ENCODE measurements at regions not wholly inside any gene's neighbourhood (a gene's known extent, or its start where the extent isn't known, plus 50 kb on each side); places are given as distances from the start of the nearest gene placed in this dataset.
"Not testable (repeated sequence)": the region's sequence is repeated elsewhere in the genome, so short reads cannot be mapped to it uniquely, and the experiment has no call there.

GRCh38 chr6:165146456-165146855, 162.9 kb downstream of the C6orf118 start:
- H3K9me3 ChIP-seq (ENCODE audit: low read depth, low read length), result no peaks in the 10 kb centered on the region
- no peak overlapping the region for H3K4me3 ChIP-seq
- no peak overlapping the region for H3K27ac ChIP-seq
- no peak for DNase-seq (ENCODE audit: low read depth, low spot score)
- H3K36me3 ChIP-seq (ENCODE audit: insufficient read depth, low read length), result no peaks in the 10 kb centered on the region
- no peak overlapping the region for H3K9ac ChIP-seq (ENCODE audit: insufficient read length)
- TF ChIP-seq EZH2 (IDR thresholded peaks at IDR 0.05), result no peak
- TF ChIP-seq FOXP2 (optimal IDR thresholded peaks at IDR 0.05; ENCODE audit: control extremely low read depth, extremely low read length, insufficient read depth), result no peak
- TF ChIP-seq POLR2AphosphoS5 (IDR thresholded peaks at IDR 0.05; ENCODE audit: borderline replicate concordance, low read depth, low read length), result no peak

DNA sequence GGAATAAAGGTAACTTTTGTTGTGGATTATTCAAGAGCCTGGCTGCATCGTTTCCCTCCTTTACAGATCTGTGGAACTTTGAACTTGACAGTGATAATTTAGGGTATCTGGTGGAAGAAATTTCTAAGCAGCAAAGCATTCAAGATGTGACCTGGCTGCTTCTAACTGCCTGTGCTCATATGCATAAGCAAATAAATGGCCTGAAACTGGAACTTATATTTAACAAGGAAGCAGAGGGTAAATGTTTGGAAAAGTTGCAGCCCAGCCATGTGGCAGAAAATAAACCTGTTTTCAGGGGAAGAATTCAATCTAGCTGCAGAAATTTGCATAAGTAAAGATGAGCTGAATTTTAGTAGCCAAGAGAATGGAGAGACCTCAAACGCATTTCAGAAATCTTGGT, 173.5 kb downstream of the C6orf118 start:
- Histone ChIP-seq H3K9ac (ENCODE audit: insufficient read length) (no peak overlapping the region), H3K36me3 (ENCODE audit: insufficient read depth, low read length) (no peaks in the 10 kb centered on the region), H3K9me3 (ENCODE audit: low read depth, low read length) (no peaks in the 10 kb centered on the region), H3K27ac (no peak overlapping the region), H3K4me3 (no peak overlapping the region)
- no peak for DNase-seq (ENCODE audit: low read depth, low spot score)
- TF ChIP-seq FOXP2 (optimal IDR thresholded peaks at IDR 0.05; ENCODE audit: control extremely low read depth, extremely low read length, insufficient read depth) (no peak), EZH2 (IDR thresholded peaks at IDR 0.05) (no peak), POLR2AphosphoS5 (IDR thresholded peaks at IDR 0.05; ENCODE audit: borderline replicate concordance, low read depth, low read length) (no peak)

DNA sequence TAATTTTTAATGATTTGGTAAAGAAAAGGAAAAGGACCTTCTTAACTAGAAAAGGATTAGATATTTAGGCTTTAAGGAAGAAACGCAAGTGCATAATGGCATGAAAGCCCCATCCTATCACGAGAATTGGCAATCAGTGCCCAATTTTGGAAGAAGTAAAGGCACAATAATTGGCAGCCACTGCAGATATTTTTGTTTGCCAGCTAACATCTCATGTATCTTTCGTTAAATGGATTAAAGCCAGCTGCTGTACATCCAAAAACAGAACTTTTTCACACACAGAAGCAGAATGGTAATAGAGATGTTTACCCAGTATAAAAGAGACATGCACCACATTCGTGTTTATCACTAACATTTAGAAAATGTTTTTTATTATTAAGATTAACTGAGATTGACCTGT, 180.3 kb downstream of the C6orf118 start:
- no peak for TF ChIP-seq POLR2AphosphoS5 (IDR thresholded peaks at IDR 0.05; ENCODE audit: borderline replicate concordance, low read depth, low read length)
- TF ChIP-seq EZH2 (IDR thresholded peaks at IDR 0.05), result no peak
- TF ChIP-seq FOXP2 (optimal IDR thresholded peaks at IDR 0.05; ENCODE audit: control extremely low read depth, extremely low read length, insufficient read depth), result no peak
- no peak overlapping the region for H3K4me3 ChIP-seq
- no peak for DNase-seq (ENCODE audit: low read depth, low spot score)
- H3K9me3 ChIP-seq (ENCODE audit: low read depth, low read length), result no peaks in the 10 kb centered on the region
- no peak overlapping the region for H3K9ac ChIP-seq (ENCODE audit: insufficient read length)
- H3K36me3 ChIP-seq (ENCODE audit: insufficient read depth, low read length), result no peaks in the 10 kb centered on the region
- no peak overlapping the region for H3K27ac ChIP-seq

GRCh38 chr6:165127743-165128142, 181.7 kb downstream of the C6orf118 start:
- DNase-seq (ENCODE audit: low read depth, low spot score); H3K9ac ChIP-seq (ENCODE audit: insufficient read length); H3K27ac ChIP-seq; H3K9me3 ChIP-seq (ENCODE audit: low read depth, low read length); H3K36me3 ChIP-seq (ENCODE audit: insufficient read depth, low read length); H3K4me3 ChIP-seq: not testable (repeated sequence)

GRCh38 chr6:165124681-165125080, 184.7 kb downstream of the C6orf118 start:
- H3K36me3 ChIP-seq (ENCODE audit: insufficient read depth, low read length); H3K9ac ChIP-seq (ENCODE audit: insufficient read length); H3K27ac ChIP-seq; DNase-seq (ENCODE audit: low read depth, low spot score); H3K9me3 ChIP-seq (ENCODE audit: low read depth, low read length); H3K4me3 ChIP-seq: not testable (repeated sequence)

GRCh38 chr6:165119231-165120020, 190.0 kb downstream of the C6orf118 start:
- Histone ChIP-seq H3K9ac (ENCODE audit: insufficient read length) (no peak overlapping the region), H3K9me3 (ENCODE audit: low read depth, low read length) (no peaks in the 10 kb centered on the region), H3K4me3 (no peak overlapping the region), H3K27ac (no peak overlapping the region), H3K36me3 (ENCODE audit: insufficient read depth, low read length) (no peaks in the 10 kb centered on the region)
- DNase-seq (ENCODE audit: low read depth, low spot score), result no peak
- TF ChIP-seq POLR2AphosphoS5 (IDR thresholded peaks at IDR 0.05; ENCODE audit: borderline replicate concordance, low read depth, low read length) (no peak), EZH2 (IDR thresholded peaks at IDR 0.05) (no peak), FOXP2 (optimal IDR thresholded peaks at IDR 0.05; ENCODE audit: control extremely low read depth, extremely low read length, insufficient read depth) (no peak)

- TF ChIP-seq POLR2AphosphoS5 (IDR thresholded peaks at IDR 0.05; ENCODE audit: borderline replicate concordance, low read depth, low read length) (no peak), FOXP2 (optimal IDR thresholded peaks at IDR 0.05; ENCODE audit: control extremely low read depth, extremely low read length, insufficient read depth) (no peak), EZH2 (IDR thresholded peaks at IDR 0.05) (no peak)
- DNase-seq (ENCODE audit: low read depth, low spot score), result no peak
- no peaks in the 10 kb centered on the region for H3K36me3 ChIP-seq (ENCODE audit: insufficient read depth, low read length)
These were observed 190.7 kb downstream of the C6orf118 start for GRCh38 chr6:165118736-165119135.

DNA sequence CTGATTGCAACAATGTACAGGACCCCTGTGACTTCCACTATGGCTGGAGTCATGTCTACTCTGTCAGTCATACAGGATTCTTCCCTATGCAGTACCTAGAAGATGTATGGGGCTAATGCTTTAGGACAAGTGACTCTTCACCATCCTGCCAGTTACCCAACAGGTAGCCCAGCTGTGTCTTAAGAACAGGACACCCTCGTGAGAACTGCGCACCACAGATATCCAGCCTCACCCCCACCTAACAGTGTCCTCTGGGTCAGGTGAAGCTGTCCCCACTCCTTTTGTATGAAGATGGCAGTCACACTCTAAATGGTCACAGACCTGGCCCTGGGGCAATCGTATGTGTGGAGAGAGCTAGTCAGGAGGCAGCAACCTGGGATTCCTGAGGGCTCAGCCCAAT, 191.6 kb downstream of the C6orf118 start:
- Histone ChIP-seq H3K9ac (ENCODE audit: insufficient read length) (no peak overlapping the region), H3K9me3 (ENCODE audit: low read depth, low read length) (no peaks in the 10 kb centered on the region), H3K27ac (no peak overlapping the region), H3K36me3 (ENCODE audit: insufficient read depth, low read length) (no peaks in the 10 kb centered on the region), H3K4me3 (no peak overlapping the region)
- TF ChIP-seq POLR2AphosphoS5 (IDR thresholded peaks at IDR 0.05; ENCODE audit: borderline replicate concordance, low read depth, low read length) (no peak), EZH2 (IDR thresholded peaks at IDR 0.05) (no peak), FOXP2 (optimal IDR thresholded peaks at IDR 0.05; ENCODE audit: control extremely low read depth, extremely low read length, insufficient read depth) (no peak)
- no peak for DNase-seq (ENCODE audit: low read depth, low spot score)

More at GRCh38 chr6:165118736-165119135, 190.7 kb downstream of the C6orf118 start:
- no peak overlapping the region for H3K9ac ChIP-seq (ENCODE audit: insufficient read length)
- H3K4me3 ChIP-seq, result no peak overlapping the region
- no peak overlapping the region for H3K27ac ChIP-seq
- H3K9me3 ChIP-seq (ENCODE audit: low read depth, low read length), result no peaks in the 10 kb centered on the region

DNA sequence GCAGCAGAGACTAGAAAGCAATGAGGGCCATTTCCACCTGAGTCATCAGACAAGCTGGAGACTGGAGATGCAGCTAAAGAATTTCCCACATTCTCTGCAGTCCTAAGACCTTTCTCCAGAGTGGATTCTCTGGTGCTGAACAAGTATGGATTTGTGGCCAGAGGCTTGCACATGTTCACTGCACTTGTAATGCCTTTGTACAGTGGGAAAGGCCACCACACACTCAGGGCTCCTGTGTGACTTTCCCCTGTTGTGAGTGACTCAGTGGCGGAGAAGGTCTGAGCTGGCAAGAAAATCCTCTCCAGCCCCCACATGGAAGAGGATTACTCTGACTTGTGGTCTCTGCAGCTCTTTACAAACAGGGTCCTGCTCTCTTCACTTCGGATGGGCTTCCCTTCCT, 192.3 kb downstream of the C6orf118 start:
- Histone ChIP-seq H3K27ac (no peak overlapping the region), H3K4me3 (no peak overlapping the region), H3K9me3 (ENCODE audit: low read depth, low read length) (no peaks in the 10 kb centered on the region), H3K9ac (ENCODE audit: insufficient read length) (no peak overlapping the region), H3K36me3 (ENCODE audit: insufficient read depth, low read length) (no peaks in the 10 kb centered on the region)
- no peak for DNase-seq (ENCODE audit: low read depth, low spot score)
- TF ChIP-seq POLR2AphosphoS5 (IDR thresholded peaks at IDR 0.05; ENCODE audit: borderline replicate concordance, low read depth, low read length), result no peak
- TF ChIP-seq FOXP2 (optimal IDR thresholded peaks at IDR 0.05; ENCODE audit: control extremely low read depth, extremely low read length, insufficient read depth), result no peak
- no peak for TF ChIP-seq EZH2 (IDR thresholded peaks at IDR 0.05)
